WTC11 (cell line): ENCODE measurements at regions not wholly inside any gene's neighbourhood (a gene's known extent, or its start where the extent isn't known, plus 50 kb on each side); places are given as distances from the start of the nearest gene placed in this dataset.

ENCODE experiments used
- ATAC-seq: fragments of 200-7000 bp; cut with Tn5 transposase; 2 replicates; pipeline ENCODE4 v1.10.0; 2021; ENCODE audit warnings: mild to moderate bottlenecking, moderate library complexity
- CTCF ChIA-PET: fragments of 300-600 bp; sonication (Branson Sonifier 250); formaldehyde crosslinking; loops from one replicate; lab custom pipeline; 2021; ENCODE audit warnings: antibody characterized with exemption; lab: Charles Lee
- POLR2A ChIA-PET: fragments of 350-600 bp; sonication (Branson Sonifier 250); formaldehyde crosslinking; loops from one replicate; lab custom pipeline; 2021; ENCODE audit warnings: antibody characterized with exemption; lab: Charles Lee
- DNase-seq: peaks from one replicate; pipeline ENCODE4 v3.0.0; 2021; ENCODE audit warnings: low spot score
- H3K27ac Mint-ChIP-seq: 2 replicates; pipeline ENCODE4 v1.8.0; 2021; ENCODE audit warnings: mixed read lengths
- H3K27me3 Mint-ChIP-seq: 2 replicates; pipeline ENCODE4 v1.8.0; 2021; ENCODE audit warnings: low read depth, mild to moderate bottlenecking, moderate library complexity, mixed read lengths
- H3K36me3 Mint-ChIP-seq: 2 replicates; pipeline ENCODE4 v1.8.0; 2021; ENCODE audit warnings: mixed read lengths
- H3K4me1 Mint-ChIP-seq: 2 replicates; pipeline ENCODE4 v1.8.0; 2022; ENCODE audit warnings: mixed read lengths
- H3K4me3 Mint-ChIP-seq: 2 replicates; pipeline ENCODE4 v1.8.0; 2021; ENCODE audit warnings: mild to moderate bottlenecking, moderate library complexity, mixed read lengths
- H3K9me3 Mint-ChIP-seq: 2 replicates; pipeline ENCODE4 v1.8.0; 2021; ENCODE audit warnings: mixed read lengths
- AFF4 ChIP-seq: sonication (generic); formaldehyde crosslinking; IDR thresholded peaks from 2 replicates; pipeline ENCODE4 v1.8.1; 2023; ENCODE audit warnings: mild to moderate bottlenecking, missing genetic modification reagents, borderline replicate concordance
- ARID4B ChIP-seq: sonication (generic); formaldehyde crosslinking; IDR thresholded peaks from 2 replicates; pipeline ENCODE4 v1.8.0; 2023; ENCODE audit warnings: missing genetic modification reagents, mild to moderate bottlenecking, borderline replicate concordance
- CREM ChIP-seq: sonication (generic); formaldehyde crosslinking; IDR thresholded peaks from 2 replicates; pipeline ENCODE4 v1.8.1; 2022; ENCODE audit warnings: mild to moderate bottlenecking, missing genetic modification reagents, moderate library complexity
- IRF2 ChIP-seq: sonication (generic); formaldehyde crosslinking; IDR thresholded peaks from 2 replicates; pipeline ENCODE4 v1.8.0; 2022; ENCODE audit warnings: low read depth, missing genetic modification reagents, borderline replicate concordance
- JUN ChIP-seq: sonication (generic); formaldehyde crosslinking; IDR thresholded peaks from 2 replicates; pipeline ENCODE4 v1.8.0; 2023; ENCODE audit warnings: mild to moderate bottlenecking, missing genetic modification reagents
- MLX ChIP-seq: sonication (generic); formaldehyde crosslinking; IDR thresholded peaks from 2 replicates; pipeline ENCODE4 v1.8.1; 2023; ENCODE audit warnings: mild to moderate bottlenecking, missing genetic modification reagents, moderate library complexity
- MYBL2 ChIP-seq: sonication (generic); formaldehyde crosslinking; IDR thresholded peaks from 2 replicates; pipeline ENCODE4 v1.8.1; 2023; ENCODE audit warnings: mild to moderate bottlenecking, moderate library complexity, missing genetic modification reagents
- NFATC4 ChIP-seq: fragments of 250-450 bp; sonication (Bioruptor Pico); IDR thresholded peaks from 2 replicates; pipeline ENCODE4 v1.9.0; 2021; ENCODE audit warnings: mild to moderate bottlenecking
- NR2C2 ChIP-seq: sonication (generic); formaldehyde crosslinking; IDR thresholded peaks from 2 replicates; pipeline ENCODE4 v1.8.0; 2022; ENCODE audit warnings: mild to moderate bottlenecking, missing genetic modification reagents
- PRDM15 ChIP-seq: sonication (generic); formaldehyde crosslinking; IDR thresholded peaks from 2 replicates; pipeline ENCODE4 v1.8.0; 2022; ENCODE audit warnings: missing genetic modification reagents
- SP1 ChIP-seq: sonication (generic); formaldehyde crosslinking; conservative IDR thresholded peaks from 2 replicates; pipeline ENCODE4 v1.8.1; 2022; ENCODE audit warnings: missing genetic modification reagents
- USF2 ChIP-seq: sonication (generic); formaldehyde crosslinking; IDR thresholded peaks from 2 replicates; pipeline ENCODE4 v1.8.1; 2023; ENCODE audit warnings: mild to moderate bottlenecking, missing genetic modification reagents, moderate library complexity
- ZNF263 ChIP-seq: sonication (generic); formaldehyde crosslinking; IDR thresholded peaks from 2 replicates; pipeline ENCODE4 v1.8.1; 2022; ENCODE audit warnings: low read depth, mild to moderate bottlenecking, moderate library complexity, missing genetic modification reagents
- ZNF317 ChIP-seq: sonication (generic); formaldehyde crosslinking; IDR thresholded peaks from 2 replicates; pipeline ENCODE4 v1.8.1; 2023; ENCODE audit warnings: low read depth, mild to moderate bottlenecking, moderate library complexity, missing genetic modification reagents, borderline replicate concordance
- ZNF423 ChIP-seq: fragments of 250-450 bp; sonication (Bioruptor Pico); IDR thresholded peaks from 2 replicates; pipeline ENCODE4 v2.1.2; 2022; ENCODE audit warnings: mild to moderate bottlenecking, moderate library complexity
- TF ChIP-seq, protein P1 (sequence below): fragments of 200-600 bp; IDR thresholded peaks from 2 replicates; pipeline ENCODE4 v1.8.0; 2022; ENCODE audit warnings: antibody characterized with exemption

DNA sequence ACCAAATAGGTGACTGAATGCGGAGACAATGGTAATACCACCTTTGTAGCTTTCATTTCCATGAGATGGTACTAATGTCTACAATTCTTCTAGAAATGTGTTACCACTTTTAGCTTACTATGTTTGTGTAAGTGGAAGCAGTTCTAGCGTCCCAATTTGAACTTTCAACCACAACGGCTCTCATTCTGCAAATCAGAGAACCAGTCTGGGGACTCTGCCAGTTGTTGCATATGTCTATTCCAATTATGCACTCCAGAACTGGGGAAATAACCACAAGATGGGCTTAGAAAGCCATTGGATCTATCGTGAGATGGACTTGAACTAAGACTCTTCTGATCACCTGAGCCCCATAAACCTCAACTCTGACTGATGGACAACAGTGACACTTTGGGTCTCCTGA is 862.3 kb downstream of the SLITRK1 start:
- no peak for ATAC-seq
- Mint-ChIP-seq H3K4me1 (no peaks in the 10 kb centered on the region), H3K27me3 (no peaks in the 10 kb centered on the region)
- DNase-seq: no peak
- no peak for TF ChIP-seq JUN (CRISPR knock-in tag)
- TF ChIP-seq USF2: no peak
- no peak for TF ChIP-seq MLX (CRISPR knock-in tag)
- TF ChIP-seq ZNF317 (CRISPR knock-in tag): no peak
- TF ChIP-seq NFATC4 (CRISPR knock-in tag): no peak
- no peak for TF ChIP-seq IRF2 (CRISPR knock-in tag)
- no peak for TF ChIP-seq ZNF263 (CRISPR knock-in tag)
- no peak for TF ChIP-seq MYBL2 (CRISPR knock-in tag)
- TF ChIP-seq CREM (CRISPR knock-in tag): no peak
- TF ChIP-seq, all 79 proteins: peak for 0
- ChIA-PET POLR2A (no interaction called here), CTCF (no interaction called here)
- Mint-ChIP-seq H3K9me3 (no peaks in the 10 kb centered on the region), H3K27ac (no peak overlapping the region), H3K4me3 (no peak overlapping the region), H3K36me3 (no peaks in the 10 kb centered on the region)

- ChIA-PET CTCF (no interaction called here), POLR2A (no interaction called here)
- Mint-ChIP-seq H3K4me3 (no peak overlapping the region), H3K27me3 (no peaks in the 10 kb centered on the region), H3K36me3 (no peaks in the 10 kb centered on the region), H3K27ac (no peak overlapping the region), H3K4me1 (no peaks in the 10 kb centered on the region), H3K9me3 (peaks cover 4% of the 10 kb centered on the region; the same call in 1 of the 2 replicates)
- ATAC-seq: no peak
- DNase-seq: no peak
- TF ChIP-seq, protein P1, sequence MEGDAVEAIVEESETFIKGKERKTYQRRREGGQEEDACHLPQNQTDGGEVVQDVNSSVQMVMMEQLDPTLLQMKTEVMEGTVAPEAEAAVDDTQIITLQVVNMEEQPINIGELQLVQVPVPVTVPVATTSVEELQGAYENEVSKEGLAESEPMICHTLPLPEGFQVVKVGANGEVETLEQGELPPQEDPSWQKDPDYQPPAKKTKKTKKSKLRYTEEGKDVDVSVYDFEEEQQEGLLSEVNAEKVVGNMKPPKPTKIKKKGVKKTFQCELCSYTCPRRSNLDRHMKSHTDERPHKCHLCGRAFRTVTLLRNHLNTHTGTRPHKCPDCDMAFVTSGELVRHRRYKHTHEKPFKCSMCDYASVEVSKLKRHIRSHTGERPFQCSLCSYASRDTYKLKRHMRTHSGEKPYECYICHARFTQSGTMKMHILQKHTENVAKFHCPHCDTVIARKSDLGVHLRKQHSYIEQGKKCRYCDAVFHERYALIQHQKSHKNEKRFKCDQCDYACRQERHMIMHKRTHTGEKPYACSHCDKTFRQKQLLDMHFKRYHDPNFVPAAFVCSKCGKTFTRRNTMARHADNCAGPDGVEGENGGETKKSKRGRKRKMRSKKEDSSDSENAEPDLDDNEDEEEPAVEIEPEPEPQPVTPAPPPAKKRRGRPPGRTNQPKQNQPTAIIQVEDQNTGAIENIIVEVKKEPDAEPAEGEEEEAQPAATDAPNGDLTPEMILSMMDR: no peak
- TF ChIP-seq SP1 (CRISPR knock-in tag) (no peak), ZNF423 (CRISPR knock-in tag) (no peak), ARID4B (no peak), CREM (CRISPR knock-in tag) (no peak), ZNF263 (CRISPR knock-in tag) (no peak), NR2C2 (CRISPR knock-in tag) (no peak)
These were observed 872.3 kb downstream of the SLITRK1 start for GRCh38 chr13:83009987-83010386.

GRCh38 chr13:83008212-83008929 is 873.9 kb downstream of the SLITRK1 start:
- no peak for DNase-seq
- ATAC-seq: no peak
- no peaks in the 10 kb centered on the region for H3K27me3 Mint-ChIP-seq
- no peak overlapping the region for H3K4me3 Mint-ChIP-seq
- POLR2A ChIA-PET: no interaction called here
- CTCF ChIA-PET: no interaction called here
- no peaks in the 10 kb centered on the region for H3K4me1 Mint-ChIP-seq
- no peak overlapping the region for H3K27ac Mint-ChIP-seq
- H3K9me3 Mint-ChIP-seq: no peaks in the 10 kb centered on the region
- H3K36me3 Mint-ChIP-seq: no peaks in the 10 kb centered on the region
- no peak for TF ChIP-seq ZNF263 (CRISPR knock-in tag)
- no peak for TF ChIP-seq AFF4 (CRISPR knock-in tag)
- no peak for TF ChIP-seq PRDM15
